ENCODE measurements at regions not wholly inside any gene's neighbourhood (a gene's known extent, or its start where the extent isn't known, plus 50 kb on each side); places are given as distances from the start of the nearest gene placed in this dataset.

DNA sequence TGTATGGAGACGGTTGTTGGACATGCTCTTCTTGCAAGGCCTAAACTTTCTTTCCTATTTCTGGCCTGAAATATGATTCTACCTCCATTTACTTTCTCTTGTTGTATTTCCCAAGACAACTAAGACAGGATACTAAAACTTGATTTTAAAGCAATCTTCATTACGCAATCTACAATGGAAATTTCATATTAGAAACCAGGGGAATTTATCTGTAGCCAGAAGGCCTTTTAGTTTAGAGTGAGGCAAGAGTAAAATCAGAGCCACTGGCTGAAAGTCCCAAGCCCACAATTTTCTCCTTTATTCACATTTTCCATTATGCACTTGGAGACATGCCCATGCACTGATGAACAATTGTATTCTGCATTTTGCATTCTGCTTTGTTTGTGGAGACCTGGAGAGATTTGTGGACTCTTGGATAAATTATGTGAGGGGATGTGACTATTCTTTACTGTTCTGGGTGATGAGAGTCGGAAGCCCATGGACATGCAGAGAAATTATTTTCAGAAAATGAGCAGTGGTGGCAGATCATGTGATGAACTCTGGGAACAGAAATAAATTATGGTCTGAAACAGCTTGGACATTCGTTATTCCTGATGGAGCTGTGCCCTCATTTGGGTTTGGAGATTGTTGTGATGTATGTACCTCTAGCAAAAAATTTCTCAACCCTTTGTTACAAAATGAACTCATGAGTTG, 336.8 kb downstream of the SEC16B start:
- no peak for DNase-seq

DNA sequence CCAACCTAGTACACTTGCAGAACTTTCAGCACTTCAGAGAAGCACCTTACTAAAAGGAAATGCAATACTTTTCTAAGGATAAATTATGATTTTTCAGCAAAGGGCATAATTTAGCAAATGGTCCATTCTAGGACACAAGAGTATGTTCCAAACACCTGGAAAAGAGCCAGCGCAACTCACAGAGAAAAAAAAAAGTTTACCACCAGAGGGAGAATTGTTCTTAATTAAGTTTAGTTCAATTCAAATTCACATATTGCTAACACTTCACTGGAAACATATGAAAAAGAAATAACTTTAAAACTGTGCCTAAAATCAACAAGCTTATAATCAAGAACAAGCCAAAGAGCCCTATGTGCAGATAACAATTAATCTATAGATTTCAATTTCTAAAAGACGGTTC, 338.1 kb downstream of the SEC16B start:
- DNase-seq = no peak

- no peak for DNase-seq
Observed at GRCh38 chr1:177629526-177629925, 340.3 kb downstream of the SEC16B start.

GRCh38 chr1:177627148-177627910, 342.5 kb downstream of the SEC16B start:
- DNase-seq = no peak

GRCh38 chr1:177620636-177621190, 349.1 kb downstream of the SEC16B start:
- DNase-seq = no peak

GRCh38 chr1:177615251-177615650, 354.6 kb downstream of the SEC16B start:
- DNase-seq = peak; percentile 80

DNA sequence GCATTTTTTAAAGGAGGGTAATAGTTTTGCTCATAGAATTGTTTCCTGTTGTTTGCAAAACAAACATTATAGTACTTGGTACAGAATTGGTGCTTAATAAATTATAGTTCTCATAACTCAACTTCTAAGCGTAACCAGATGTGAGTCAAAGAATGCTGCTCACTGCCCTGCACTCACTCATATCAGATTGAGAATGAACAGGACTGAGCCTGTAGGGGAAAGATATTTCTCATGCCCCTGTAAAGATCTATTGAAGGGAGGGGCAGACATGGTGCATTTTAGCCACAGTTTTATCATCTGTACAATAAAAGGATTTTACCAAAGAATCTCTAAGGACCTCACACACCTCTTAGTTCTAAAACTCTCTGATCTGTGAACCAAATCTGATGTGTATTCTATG, 358.5 kb downstream of the SEC16B start:
- no peak for DNase-seq

DNA sequence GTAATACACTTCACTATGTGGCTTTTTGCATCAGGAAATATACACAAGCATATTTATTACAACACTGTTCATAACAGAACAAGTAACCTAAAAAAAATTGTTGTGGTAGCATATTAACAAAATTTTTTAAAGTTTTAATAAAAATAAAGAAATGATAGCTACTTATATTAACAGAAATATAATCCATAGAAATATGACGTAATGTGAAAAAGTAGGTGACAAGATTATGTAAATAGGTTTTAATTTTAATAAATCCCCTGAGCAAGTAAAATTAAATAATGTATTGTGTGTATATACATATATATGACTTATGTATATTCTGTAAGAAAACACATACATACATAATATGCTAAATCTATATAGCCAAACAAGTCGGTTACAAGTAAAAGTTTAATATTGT, 359.9 kb downstream of the SEC16B start:
- no peak for DNase-seq

GRCh38 chr1:177600936-177601335, 368.9 kb downstream of the SEC16B start:
- no peak for DNase-seq

DNA sequence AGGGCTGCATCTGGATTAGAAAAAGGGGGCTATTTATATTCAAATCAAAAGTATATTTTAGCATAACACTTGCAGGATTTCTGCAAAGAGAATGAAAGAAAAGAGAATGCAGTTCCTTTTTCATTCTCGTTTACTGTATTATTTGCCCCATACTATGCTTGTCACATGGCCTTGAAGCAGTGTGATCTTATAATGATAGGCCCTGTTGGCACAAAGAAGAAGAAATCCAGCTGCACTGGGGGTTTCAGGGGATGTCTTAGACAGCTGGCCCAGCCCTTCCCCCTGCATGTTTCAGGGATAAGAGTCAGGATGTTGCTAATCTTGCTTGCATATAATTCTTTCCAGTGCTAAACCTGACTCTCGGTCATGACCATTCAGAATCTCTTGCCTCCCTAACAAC, 369.5 kb downstream of the SEC16B start:
- DNase-seq = no peak

GRCh38 chr1:177597393-177597792, 372.5 kb downstream of the SEC16B start:
- DNase-seq = peak; percentile 78

GRCh38 chr1:177596485-177596884, 373.4 kb downstream of the SEC16B start:
- no peak for DNase-seq

DNA sequence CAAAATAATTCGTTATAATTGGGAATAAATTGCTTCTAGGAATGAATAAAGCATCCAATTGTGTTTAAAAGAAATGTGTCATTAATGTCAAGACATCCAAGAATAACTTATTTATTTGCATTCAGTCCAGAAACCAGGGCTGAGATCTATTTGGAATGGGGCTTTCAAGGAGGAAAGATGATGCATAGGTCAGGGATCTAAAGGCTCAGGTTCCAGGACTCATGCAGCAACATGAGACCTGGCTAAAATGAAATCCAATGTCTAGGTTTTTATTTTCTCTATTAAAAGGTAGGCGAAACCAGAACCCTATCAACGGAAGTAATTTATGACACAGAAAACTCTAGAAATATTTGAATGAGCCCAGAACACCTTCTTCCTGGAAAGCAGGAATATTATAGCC, 376.8 kb downstream of the SEC16B start:
- DNase-seq = no peak

DNA sequence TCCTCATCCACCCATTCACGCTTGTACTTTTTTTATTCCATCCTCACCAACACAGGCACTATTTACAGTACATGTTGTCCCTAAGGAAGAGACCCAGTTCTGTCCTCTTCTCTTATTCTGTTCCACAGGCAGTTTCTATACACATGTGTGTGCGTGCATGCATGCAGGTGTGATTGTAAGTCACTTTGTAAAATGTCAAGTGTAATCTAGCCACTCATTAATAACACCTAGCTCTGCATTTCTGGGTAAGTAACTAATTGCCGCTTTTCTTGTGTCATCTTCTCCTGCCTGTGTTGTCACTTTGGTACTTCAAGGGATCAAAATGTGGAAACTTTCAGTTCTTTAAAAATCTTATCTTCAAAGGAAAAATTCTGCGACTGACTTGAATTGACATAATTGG, 377.2 kb downstream of the SEC16B start:
- no peak for DNase-seq

DNA sequence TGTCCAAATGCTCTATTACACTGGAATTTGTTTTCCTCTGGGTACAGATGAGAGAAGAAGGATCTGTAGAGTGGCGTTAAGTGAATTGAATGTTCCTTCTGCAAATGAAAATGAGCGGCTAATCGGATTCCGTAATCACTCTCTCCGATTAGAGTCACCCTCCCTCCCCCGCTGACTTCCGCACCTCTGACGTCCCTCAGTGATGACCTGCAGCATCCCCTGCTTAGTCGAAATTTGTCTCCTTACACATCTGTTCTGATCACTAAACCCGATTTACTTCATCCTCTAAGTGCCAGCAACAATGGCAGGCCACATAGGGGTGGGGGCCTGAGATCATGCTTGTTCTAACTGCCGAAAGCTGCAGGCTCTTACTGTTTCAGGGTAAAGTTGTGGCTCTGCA, 378.7 kb downstream of the SEC16B start:
- DNase-seq = no peak

- peak; percentile 66 for DNase-seq
Observed at GRCh38 chr1:177589166-177589565, 380.7 kb downstream of the SEC16B start.

- DNase-seq = no peak
Observed at GRCh38 chr1:177586429-177586828, 383.4 kb downstream of the SEC16B start.

- peak; percentile 99 for DNase-seq
Observed at GRCh38 chr1:177585302-177586220, 384.3 kb downstream of the SEC16B start.

GRCh38 chr1:177573901-177574300, 396.0 kb downstream of the SEC16B start:
- DNase-seq = no peak

DNA sequence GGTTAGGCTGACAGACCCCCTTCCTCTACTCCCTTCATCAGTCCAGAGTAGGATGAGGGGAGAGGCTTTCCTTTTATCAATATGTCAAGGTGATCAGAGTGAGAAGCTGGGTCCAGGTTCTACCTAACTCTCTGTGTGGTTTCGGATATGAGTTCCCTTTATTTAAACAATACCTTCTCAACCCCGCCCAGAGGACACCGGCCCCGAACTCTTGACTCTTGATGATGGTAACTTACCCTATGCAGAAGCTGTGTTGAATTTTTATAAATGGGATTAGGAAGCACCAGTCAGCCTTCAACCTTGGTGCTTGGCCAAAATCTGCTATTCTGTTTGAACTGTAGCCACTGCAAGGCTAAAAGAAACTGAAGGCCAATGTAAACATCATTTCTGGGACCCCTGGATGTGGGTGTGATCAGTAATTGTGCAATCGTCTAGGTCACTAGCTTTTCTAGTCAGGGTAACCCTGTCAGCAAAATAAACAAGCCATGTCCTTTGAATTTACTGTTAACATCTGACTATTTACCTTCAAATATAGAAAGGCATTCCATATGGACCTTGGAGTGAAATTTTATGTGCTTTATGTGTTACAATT, 398.3 kb downstream of the SEC16B start:
- no peak for DNase-seq

- DNase-seq = no peak
Observed at GRCh38 chr1:177571076-177571475, 398.8 kb downstream of the SEC16B start.

DNA sequence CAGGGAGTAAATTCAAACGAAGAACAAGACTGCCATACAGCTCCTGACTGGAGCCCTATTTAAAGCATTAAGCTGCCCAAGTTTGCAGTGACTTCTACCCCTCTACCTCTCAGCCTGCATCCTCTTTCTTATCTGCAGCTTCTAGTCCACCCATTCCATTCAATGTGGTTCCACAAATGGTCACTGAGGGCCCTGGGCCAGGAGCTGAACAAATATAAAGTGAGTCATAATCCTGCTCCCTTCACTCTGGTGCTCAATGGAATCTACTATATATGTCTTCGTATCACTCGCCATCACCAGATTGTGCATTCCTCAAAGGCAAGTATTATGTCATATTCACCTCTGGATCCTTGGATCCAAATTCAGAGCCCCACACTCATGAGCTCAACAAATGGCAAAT, 398.7 kb downstream of the BRINP2 start:
- DNase-seq = no peak

DNA sequence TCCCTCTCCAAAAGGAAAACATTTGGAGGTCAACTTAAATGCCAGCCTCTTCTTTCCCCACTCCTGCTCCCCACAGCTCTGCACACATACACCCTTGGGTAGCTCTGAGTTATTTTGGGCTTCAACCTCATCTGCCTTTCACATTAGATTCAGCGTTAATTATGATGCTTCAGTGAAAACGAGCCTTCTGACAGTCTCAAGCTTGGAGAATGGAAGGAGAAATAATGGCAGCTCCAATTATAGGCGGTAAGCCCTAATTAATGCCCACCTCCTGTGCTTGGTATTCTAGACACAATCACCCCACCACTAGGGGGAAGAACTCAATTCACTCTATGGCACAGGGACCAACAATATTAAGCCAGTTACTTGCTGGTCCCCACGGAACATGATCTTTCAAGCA, 397.9 kb downstream of the BRINP2 start:
- DNase-seq = no peak

All from NCI-H526 treated with DMSO at 0.1 percent for 48 hours (cell line).